GM23338 (cell line): ENCODE measurements at regions not wholly inside any gene's neighbourhood (a gene's known extent, or its start where the extent isn't known, plus 50 kb on each side); places are given as distances from the start of the nearest gene placed in this dataset.

ENCODE experiments used
- ATAC-seq: fragments of 200-7000 bp; cut with Tn5 transposase; 3 replicates; pipeline ENCODE4 v1.9.1; 2020
- DNase-seq: peaks from one replicate; pipeline ENCODE4 v3.0.0-alpha.2; 2015; ENCODE audit warnings: low spot score
- H2AFZ ChIP-seq: fragments of 200-600 bp; sonication (generic); 2 replicates; pipeline ENCODE4 v1.8.0; 2016; ENCODE audit warnings: antibody characterized with exemption, mild to moderate bottlenecking, moderate library complexity
- H3F3A ChIP-seq: fragments of 200-600 bp; sonication (generic); replicated peaks from 2 replicates; pipeline ENCODE4 v1.8.0; 2017; ENCODE audit warnings: antibody characterized with exemption, mixed run types, low read depth
- H3K27ac ChIP-seq: fragments of 200-600 bp; sonication (generic); 2 replicates; pipeline ENCODE4 v1.6.1; 2016; ENCODE audit warnings: low read depth
- H3K27me3 ChIP-seq: fragments of 200-600 bp; sonication (generic); 2 replicates; pipeline ENCODE4 v1.8.0; 2016; ENCODE audit warnings: mild to moderate bottlenecking, mixed run types, moderate library complexity; ENCODE audit not compliant: insufficient read depth
- H3K36me3 ChIP-seq: fragments of 200-600 bp; sonication (generic); 2 replicates; pipeline ENCODE4 v1.8.0; 2016; ENCODE audit warnings: mild to moderate bottlenecking; ENCODE audit not compliant: insufficient read depth
- H3K4me1 ChIP-seq: fragments of 200-600 bp; sonication (generic); 2 replicates; pipeline ENCODE4 v1.8.0; 2016; ENCODE audit warnings: mild to moderate bottlenecking, moderate library complexity; ENCODE audit not compliant: insufficient read depth
- H3K4me2 ChIP-seq: fragments of 200-600 bp; sonication (generic); 2 replicates; pipeline ENCODE4 v1.7.1; 2017; ENCODE audit warnings: mixed run types
- H3K4me3 ChIP-seq: fragments of 200-600 bp; sonication (generic); 2 replicates; pipeline ENCODE4 v1.6.1; 2016; ENCODE audit warnings: mixed run types
- H3K79me2 ChIP-seq: fragments of 200-600 bp; sonication (generic); replicated peaks from 2 replicates; pipeline ENCODE4 v1.8.0; 2017; ENCODE audit warnings: mild to moderate bottlenecking; ENCODE audit not compliant: insufficient read depth
- H3K9me2 ChIP-seq: fragments of 200-600 bp; sonication (generic); 2 replicates; pipeline ENCODE4 v1.8.0; 2017; ENCODE audit not compliant: insufficient read depth
- H4K20me1 ChIP-seq: fragments of 200-600 bp; sonication (generic); replicated peaks from 2 replicates; pipeline ENCODE4 v1.8.0; 2017; ENCODE audit warnings: mild to moderate bottlenecking; ENCODE audit not compliant: insufficient read depth
- H3K27ac Mint-ChIP-seq: 2 replicates; pipeline ENCODE4 v1.8.0; 2020; ENCODE audit warnings: inconsistent platforms, mild to moderate bottlenecking, moderate library complexity, mixed read lengths
- H3K27me3 Mint-ChIP-seq: 3 replicates; pipeline ENCODE4 v1.8.0; 2022; ENCODE audit warnings: low read depth, mild to moderate bottlenecking, moderate library complexity, mixed read lengths, inconsistent platforms; ENCODE audit not compliant: insufficient read depth, poor library complexity
- H3K36me3 Mint-ChIP-seq: 3 replicates; pipeline ENCODE4 v1.8.0; 2021; ENCODE audit warnings: low read depth, mild to moderate bottlenecking, inconsistent platforms, moderate library complexity, mixed read lengths
- H3K4me1 Mint-ChIP-seq: 3 replicates; pipeline ENCODE4 v1.8.0; 2020; ENCODE audit warnings: mild to moderate bottlenecking, inconsistent platforms, mixed read lengths
- H3K4me3 Mint-ChIP-seq: 3 replicates; pipeline ENCODE4 v1.8.0; 2021; ENCODE audit warnings: moderate library complexity, mild to moderate bottlenecking, inconsistent platforms, mixed read lengths
- H3K9me3 Mint-ChIP-seq: 3 replicates; pipeline ENCODE4 v1.8.0; 2020; ENCODE audit warnings: moderate library complexity, mild to moderate bottlenecking, inconsistent platforms, mixed read lengths
- CREB1 ChIP-seq: fragments of 250-450 bp; sonication (Bioruptor Pico); IDR thresholded peaks from 2 replicates; pipeline ENCODE4 v1.5.0; 2020; ENCODE audit warnings: low read depth, mild to moderate bottlenecking, moderate library complexity
- EZH2 ChIP-seq: fragments of 200-600 bp; sonication (generic); IDR thresholded peaks from one replicate; pipeline ENCODE4 v1.8.0; 2017; ENCODE audit warnings: antibody characterized with exemption, mild to moderate bottlenecking, low read depth; ENCODE audit not compliant: unreplicated experiment
- JUNB ChIP-seq: IDR thresholded peaks from one replicate; pipeline ENCODE4 v1.6.1; 2016; ENCODE audit warnings: antibody characterized with exemption; ENCODE audit not compliant: unreplicated experiment
- POLR2AphosphoS5 ChIP-seq: IDR thresholded peaks from 2 replicates; pipeline ENCODE4 v1.6.1; 2016; ENCODE audit warnings: antibody characterized with exemption, low read depth
- ZNF114 ChIP-seq: fragments of 250-450 bp; sonication (Bioruptor Pico); IDR thresholded peaks from 2 replicates; pipeline ENCODE4 v1.5.0; 2020; ENCODE audit warnings: mild to moderate bottlenecking, moderate library complexity
- ZNF331 ChIP-seq: fragments of 250-450 bp; sonication (Bioruptor Pico); IDR thresholded peaks from 2 replicates; pipeline ENCODE4 v1.5.0; 2020; ENCODE audit warnings: low read depth, mild to moderate bottlenecking, moderate library complexity
- TF ChIP-seq, protein P1 (sequence below): IDR thresholded peaks from one replicate; pipeline ENCODE4 v1.6.1; 2018; ENCODE audit warnings: antibody characterized with exemption; ENCODE audit not compliant: unreplicated experiment
- TF ChIP-seq, protein P2 (sequence below): IDR thresholded peaks from 2 replicates; pipeline ENCODE4 v1.6.1; 2016; ENCODE audit warnings: antibody characterized with exemption
- TF ChIP-seq, protein P3 (sequence below): fragments of 250-450 bp; sonication (Bioruptor Pico); IDR thresholded peaks from 2 replicates; pipeline ENCODE4 v1.5.0; 2020; ENCODE audit warnings: mild to moderate bottlenecking, moderate library complexity

DNA sequence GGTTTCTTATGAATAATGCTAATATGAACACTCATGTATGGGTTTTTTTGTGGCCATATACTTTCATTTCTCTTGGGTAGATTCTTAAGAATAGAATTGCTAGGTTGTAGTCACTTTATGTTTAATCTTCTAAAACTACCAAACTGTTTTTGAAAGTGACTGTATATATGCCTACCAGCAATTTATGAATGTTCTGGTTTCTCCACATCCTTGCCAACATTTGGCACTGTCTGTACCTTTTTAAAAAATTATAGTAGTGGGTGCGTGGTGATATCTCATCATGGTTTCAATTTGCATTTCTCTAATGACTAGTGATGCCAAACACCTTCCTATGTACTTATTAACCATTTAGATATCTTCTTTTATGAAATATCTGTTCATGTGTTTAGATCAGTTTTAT is 110.6 kb upstream of the RIOK3 start (continued):
- TF ChIP-seq JUNB (no peak), EZH2 (no peak), ZNF114 (CRISPR knock-in tag) (no peak)

DNA sequence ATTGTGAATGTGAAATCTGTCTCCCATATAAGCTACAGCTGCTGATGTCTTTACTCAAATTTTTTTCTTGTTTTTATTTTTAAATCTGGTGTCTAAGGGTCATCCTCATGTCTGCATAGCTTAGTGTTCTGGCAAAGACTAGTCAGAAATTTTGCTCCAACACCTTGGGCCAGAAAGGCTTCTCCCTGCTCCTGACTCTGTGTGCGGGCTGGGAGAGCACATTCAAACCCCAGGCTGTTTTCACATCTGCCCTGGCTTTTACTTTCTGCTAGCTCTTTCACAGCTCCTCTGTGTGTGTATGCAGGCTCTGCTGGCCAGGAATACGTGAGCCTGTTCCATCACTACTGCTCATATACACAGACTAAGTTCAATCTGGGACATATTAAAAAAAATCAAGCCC is 102.9 kb upstream of the RIOK3 start:
- H3K9me3 Mint-ChIP-seq, result no peaks in the 10 kb centered on the region
- no peak for ATAC-seq
- no peak overlapping the region for H2AFZ ChIP-seq

More for the DNA sequence above, 102.9 kb upstream of the RIOK3 start:
- Mint-ChIP-seq H3K4me3 (no peak overlapping the region), H3K27me3 (peaks cover 1% of the 10 kb centered on the region), H3K27ac (no peak overlapping the region), H3K36me3 (peaks cover 13% of the 10 kb centered on the region), H3K4me1 (no peaks in the 10 kb centered on the region)
- Histone ChIP-seq H3K27ac (no peak overlapping the region), H3K4me3 (no peak overlapping the region), H3K9me2 (no peaks in the 10 kb centered on the region), H3K27me3 (no peaks in the 10 kb centered on the region), H3F3A (no peaks in the 10 kb centered on the region), H3K4me1 (no peaks in the 10 kb centered on the region), H4K20me1 (no peaks in the 10 kb centered on the region), H3K79me2 (no peaks in the 10 kb centered on the region), H3K36me3 (no peaks in the 10 kb centered on the region), H3K4me2 (no peak overlapping the region)
- TF ChIP-seq, protein P1, sequence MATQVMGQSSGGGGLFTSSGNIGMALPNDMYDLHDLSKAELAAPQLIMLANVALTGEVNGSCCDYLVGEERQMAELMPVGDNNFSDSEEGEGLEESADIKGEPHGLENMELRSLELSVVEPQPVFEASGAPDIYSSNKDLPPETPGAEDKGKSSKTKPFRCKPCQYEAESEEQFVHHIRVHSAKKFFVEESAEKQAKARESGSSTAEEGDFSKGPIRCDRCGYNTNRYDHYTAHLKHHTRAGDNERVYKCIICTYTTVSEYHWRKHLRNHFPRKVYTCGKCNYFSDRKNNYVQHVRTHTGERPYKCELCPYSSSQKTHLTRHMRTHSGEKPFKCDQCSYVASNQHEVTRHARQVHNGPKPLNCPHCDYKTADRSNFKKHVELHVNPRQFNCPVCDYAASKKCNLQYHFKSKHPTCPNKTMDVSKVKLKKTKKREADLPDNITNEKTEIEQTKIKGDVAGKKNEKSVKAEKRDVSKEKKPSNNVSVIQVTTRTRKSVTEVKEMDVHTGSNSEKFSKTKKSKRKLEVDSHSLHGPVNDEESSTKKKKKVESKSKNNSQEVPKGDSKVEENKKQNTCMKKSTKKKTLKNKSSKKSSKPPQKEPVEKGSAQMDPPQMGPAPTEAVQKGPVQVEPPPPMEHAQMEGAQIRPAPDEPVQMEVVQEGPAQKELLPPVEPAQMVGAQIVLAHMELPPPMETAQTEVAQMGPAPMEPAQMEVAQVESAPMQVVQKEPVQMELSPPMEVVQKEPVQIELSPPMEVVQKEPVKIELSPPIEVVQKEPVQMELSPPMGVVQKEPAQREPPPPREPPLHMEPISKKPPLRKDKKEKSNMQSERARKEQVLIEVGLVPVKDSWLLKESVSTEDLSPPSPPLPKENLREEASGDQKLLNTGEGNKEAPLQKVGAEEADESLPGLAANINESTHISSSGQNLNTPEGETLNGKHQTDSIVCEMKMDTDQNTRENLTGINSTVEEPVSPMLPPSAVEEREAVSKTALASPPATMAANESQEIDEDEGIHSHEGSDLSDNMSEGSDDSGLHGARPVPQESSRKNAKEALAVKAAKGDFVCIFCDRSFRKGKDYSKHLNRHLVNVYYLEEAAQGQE, result no peak
- TF ChIP-seq, protein P2, sequence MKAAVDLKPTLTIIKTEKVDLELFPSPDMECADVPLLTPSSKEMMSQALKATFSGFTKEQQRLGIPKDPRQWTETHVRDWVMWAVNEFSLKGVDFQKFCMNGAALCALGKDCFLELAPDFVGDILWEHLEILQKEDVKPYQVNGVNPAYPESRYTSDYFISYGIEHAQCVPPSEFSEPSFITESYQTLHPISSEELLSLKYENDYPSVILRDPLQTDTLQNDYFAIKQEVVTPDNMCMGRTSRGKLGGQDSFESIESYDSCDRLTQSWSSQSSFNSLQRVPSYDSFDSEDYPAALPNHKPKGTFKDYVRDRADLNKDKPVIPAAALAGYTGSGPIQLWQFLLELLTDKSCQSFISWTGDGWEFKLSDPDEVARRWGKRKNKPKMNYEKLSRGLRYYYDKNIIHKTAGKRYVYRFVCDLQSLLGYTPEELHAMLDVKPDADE, result no peak
- TF ChIP-seq EZH2 (no peak), CREB1 (CRISPR knock-in tag) (no peak), POLR2AphosphoS5 (no peak), ZNF114 (CRISPR knock-in tag) (no peak), ZNF331 (no peak)
- TF ChIP-seq, protein P3, sequence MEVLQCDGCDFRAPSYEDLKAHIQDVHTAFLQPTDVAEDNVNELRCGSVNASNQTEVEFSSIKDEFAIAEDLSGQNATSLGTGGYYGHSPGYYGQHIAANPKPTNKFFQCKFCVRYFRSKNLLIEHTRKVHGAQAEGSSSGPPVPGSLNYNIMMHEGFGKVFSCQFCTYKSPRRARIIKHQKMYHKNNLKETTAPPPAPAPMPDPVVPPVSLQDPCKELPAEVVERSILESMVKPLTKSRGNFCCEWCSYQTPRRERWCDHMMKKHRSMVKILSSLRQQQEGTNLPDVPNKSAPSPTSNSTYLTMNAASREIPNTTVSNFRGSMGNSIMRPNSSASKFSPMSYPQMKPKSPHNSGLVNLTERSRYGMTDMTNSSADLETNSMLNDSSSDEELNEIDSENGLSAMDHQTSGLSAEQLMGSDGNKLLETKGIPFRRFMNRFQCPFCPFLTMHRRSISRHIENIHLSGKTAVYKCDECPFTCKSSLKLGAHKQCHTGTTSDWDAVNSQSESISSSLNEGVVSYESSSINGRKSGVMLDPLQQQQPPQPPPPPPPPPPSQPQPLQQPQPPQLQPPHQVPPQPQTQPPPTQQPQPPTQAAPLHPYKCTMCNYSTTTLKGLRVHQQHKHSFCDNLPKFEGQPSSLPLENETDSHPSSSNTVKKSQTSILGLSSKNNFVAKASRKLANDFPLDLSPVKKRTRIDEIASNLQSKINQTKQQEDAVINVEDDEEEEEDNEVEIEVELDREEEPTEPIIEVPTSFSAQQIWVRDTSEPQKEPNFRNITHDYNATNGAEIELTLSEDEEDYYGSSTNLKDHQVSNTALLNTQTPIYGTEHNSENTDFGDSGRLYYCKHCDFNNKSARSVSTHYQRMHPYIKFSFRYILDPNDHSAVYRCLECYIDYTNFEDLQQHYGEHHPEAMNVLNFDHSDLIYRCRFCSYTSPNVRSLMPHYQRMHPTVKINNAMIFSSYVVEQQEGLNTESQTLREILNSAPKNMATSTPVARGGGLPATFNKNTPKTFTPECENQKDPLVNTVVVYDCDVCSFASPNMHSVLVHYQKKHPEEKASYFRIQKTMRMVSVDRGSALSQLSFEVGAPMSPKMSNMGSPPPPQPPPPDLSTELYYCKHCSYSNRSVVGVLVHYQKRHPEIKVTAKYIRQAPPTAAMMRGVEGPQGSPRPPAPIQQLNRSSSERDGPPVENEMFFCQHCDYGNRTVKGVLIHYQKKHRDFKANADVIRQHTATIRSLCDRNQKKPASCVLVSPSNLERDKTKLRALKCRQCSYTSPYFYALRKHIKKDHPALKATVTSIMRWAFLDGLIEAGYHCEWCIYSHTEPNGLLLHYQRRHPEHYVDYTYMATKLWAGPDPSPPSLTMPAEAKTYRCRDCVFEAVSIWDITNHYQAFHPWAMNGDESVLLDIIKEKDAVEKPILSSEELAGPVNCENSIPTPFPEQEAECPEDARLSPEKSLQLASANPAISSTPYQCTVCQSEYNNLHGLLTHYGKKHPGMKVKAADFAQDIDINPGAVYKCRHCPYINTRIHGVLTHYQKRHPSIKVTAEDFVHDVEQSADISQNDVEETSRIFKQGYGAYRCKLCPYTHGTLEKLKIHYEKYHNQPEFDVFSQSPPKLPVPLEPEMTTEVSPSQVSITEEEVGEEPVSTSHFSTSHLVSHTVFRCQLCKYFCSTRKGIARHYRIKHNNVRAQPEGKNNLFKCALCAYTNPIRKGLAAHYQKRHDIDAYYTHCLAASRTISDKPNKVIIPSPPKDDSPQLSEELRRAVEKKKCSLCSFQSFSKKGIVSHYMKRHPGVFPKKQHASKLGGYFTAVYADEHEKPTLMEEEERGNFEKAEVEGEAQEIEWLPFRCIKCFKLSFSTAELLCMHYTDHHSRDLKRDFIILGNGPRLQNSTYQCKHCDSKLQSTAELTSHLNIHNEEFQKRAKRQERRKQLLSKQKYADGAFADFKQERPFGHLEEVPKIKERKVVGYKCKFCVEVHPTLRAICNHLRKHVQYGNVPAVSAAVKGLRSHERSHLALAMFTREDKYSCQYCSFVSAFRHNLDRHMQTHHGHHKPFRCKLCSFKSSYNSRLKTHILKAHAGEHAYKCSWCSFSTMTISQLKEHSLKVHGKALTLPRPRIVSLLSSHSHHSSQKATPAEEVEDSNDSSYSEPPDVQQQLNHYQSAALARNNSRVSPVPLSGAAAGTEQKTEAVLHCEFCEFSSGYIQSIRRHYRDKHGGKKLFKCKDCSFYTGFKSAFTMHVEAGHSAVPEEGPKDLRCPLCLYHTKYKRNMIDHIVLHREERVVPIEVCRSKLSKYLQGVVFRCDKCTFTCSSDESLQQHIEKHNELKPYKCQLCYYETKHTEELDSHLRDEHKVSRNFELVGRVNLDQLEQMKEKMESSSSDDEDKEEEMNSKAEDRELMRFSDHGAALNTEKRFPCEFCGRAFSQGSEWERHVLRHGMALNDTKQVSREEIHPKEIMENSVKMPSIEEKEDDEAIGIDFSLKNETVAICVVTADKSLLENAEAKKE (CRISPR knock-in tag), result no peak
- DNase-seq, result no peak
